SK-N-SH (cell line): ENCODE measurements at regions not wholly inside any gene's neighbourhood (a gene's known extent, or its start where the extent isn't known, plus 50 kb on each side); places are given as distances from the start of the nearest gene placed in this dataset.

Experiments
- CTCF ChIA-PET: fragments of 300-600, 350-600 bp; formaldehyde crosslinking; extraction: SDS; loops from one replicate; lab custom pipeline; 2021; lab: Yijun Ruan, JAX
- POLR2A ChIA-PET: fragments of 350-600 bp; sonication (Branson Sonifier 250); formaldehyde crosslinking; extraction: SDS; loops from one replicate; lab custom pipeline; 2020; ENCODE audit warnings: antibody characterized with exemption, inconsistent platforms; lab: Yijun Ruan, JAX
- DNase-seq: peaks from one replicate; pipeline ENCODE4 v3.0.0; 2012
- H2AFZ ChIP-seq: fragments of 200-600 bp; sonication (generic); 2 replicates; pipeline ENCODE4 v1.8.1; 2016; ENCODE audit warnings: antibody characterized with exemption, mild to moderate bottlenecking, low read depth
- H3F3A ChIP-seq: fragments of 200-600 bp; sonication (generic); replicated peaks from 2 replicates; pipeline ENCODE3; 2016; ENCODE audit warnings: antibody characterized with exemption, mild to moderate bottlenecking; ENCODE audit not compliant: insufficient read depth
- H3K27ac ChIP-seq, 2 experiments: fragments of 200-500 bp in 1 of 2; fragments of 200-600 bp in 1 of 2; sonication (Bioruptor generic) in 1 of 2; sonication (generic), shearing (Covaris generic) in 1 of 2; 2 replicates each; pipeline versions ENCODE4 v1.5.1 to v1.6.1; 2014 to 2016; ENCODE audit warnings: low read depth in 2 of 2, inconsistent platforms in 1 of 2, low read length in 1 of 2, mild to moderate bottlenecking in 1 of 2, mixed read lengths in 1 of 2
- H3K27me3 ChIP-seq: fragments of 200-600 bp; sonication (generic), shearing (Covaris generic); 2 replicates; pipeline ENCODE4 v1.6.1; 2016; ENCODE audit warnings: mixed run types; ENCODE audit not compliant: insufficient read depth
- H3K36me3 ChIP-seq, 2 experiments: fragments of 200-500 bp in 1 of 2; fragments of 200-600 bp in 1 of 2; sonication (Bioruptor generic) in 1 of 2; sonication (generic) in 1 of 2; replicated peaks in 1 of 2; 2 replicates each; pipeline versions ENCODE3 to v1.5.1; 2014 to 2016; ENCODE audit warnings: low read length in 1 of 2, mild to moderate bottlenecking in 1 of 2; ENCODE audit not compliant: insufficient read depth in 2 of 2, control insufficient read depth in 1 of 2
- H3K4me1 ChIP-seq, 2 experiments: fragments of 200-500 bp in 1 of 2; fragments of 200-600 bp in 1 of 2; sonication (Bioruptor generic) in 1 of 2; sonication (generic), shearing (Covaris generic) in 1 of 2; 2 replicates each; pipeline versions ENCODE4 v1.5.1 to v1.6.1; 2014 to 2016; ENCODE audit warnings: low read depth in 1 of 2, low read length in 1 of 2, mixed run types in 1 of 2; ENCODE audit not compliant: insufficient read depth in 2 of 2, control insufficient read depth in 1 of 2
- H3K4me2 ChIP-seq: fragments of 200-600 bp; sonication (generic), shearing (Covaris generic); 2 replicates; pipeline ENCODE4 v1.6.1; 2017; ENCODE audit warnings: mixed run types
- H3K4me3 ChIP-seq, 2 experiments: fragments of 200-500 bp in 1 of 2; fragments of 200-600 bp in 1 of 2; sonication (Bioruptor generic) in 1 of 2; sonication (generic), shearing (Covaris generic) in 1 of 2; 2 replicates each; pipeline versions ENCODE4 v1.5.1 to v1.8.1; 2014 to 2016; ENCODE audit warnings: low read depth in 2 of 2, inconsistent platforms in 1 of 2, low read length in 1 of 2, mild to moderate bottlenecking in 1 of 2, mixed read lengths in 1 of 2, moderate library complexity in 1 of 2
- H3K79me2 ChIP-seq: fragments of 200-600 bp; sonication (generic); 2 replicates; pipeline ENCODE4 v1.8.1; 2017; ENCODE audit warnings: mild to moderate bottlenecking; ENCODE audit not compliant: insufficient read depth
- H3K9ac ChIP-seq: fragments of 200-600 bp; sonication (generic); 2 replicates; pipeline ENCODE4 v1.6.1; 2017; ENCODE audit warnings: mixed run types
- H3K9me2 ChIP-seq: fragments of 200-600 bp; sonication (generic); 2 replicates; pipeline ENCODE4 v1.6.1; 2017; ENCODE audit warnings: mixed run types
- H3K9me3 ChIP-seq: fragments of 200-600 bp; sonication (generic); 2 replicates; pipeline ENCODE4 v1.6.1; 2017; ENCODE audit warnings: mixed run types, mild to moderate bottlenecking, moderate library complexity
- H4K20me1 ChIP-seq: fragments of 200-600 bp; sonication (generic); 2 replicates; pipeline ENCODE4 v1.6.1; 2017; ENCODE audit warnings: mild to moderate bottlenecking, mixed run types; ENCODE audit not compliant: insufficient read depth
- CHD2 ChIP-seq: fragments of 150-350 bp; IDR thresholded peaks from 2 replicates; pipeline ENCODE4 v1.6.1; 2018; ENCODE audit warnings: low read length; ENCODE audit not compliant: partially characterized antibody
- ELF1 ChIP-seq: IDR thresholded peaks from 2 replicates; pipeline ENCODE4 v1.4.0; 2012
- EZH2phosphoT487 ChIP-seq: fragments of 200-600 bp; sonication (generic); IDR thresholded peaks from 2 replicates; pipeline ENCODE4 v1.6.1; 2017; ENCODE audit warnings: low read depth, mixed run types, mild to moderate bottlenecking, antibody characterized with exemption, moderate library complexity, borderline replicate concordance
- FOSL2 ChIP-seq: IDR thresholded peaks from 2 replicates; pipeline ENCODE4 v1.4.0; 2012; ENCODE audit warnings: low read depth, mild to moderate bottlenecking, moderate library complexity, borderline replicate concordance
- FOXM1 ChIP-seq: IDR thresholded peaks from 2 replicates; pipeline ENCODE4 v1.4.0; 2012; ENCODE audit warnings: low read depth, mild to moderate bottlenecking
- MEF2A ChIP-seq: IDR thresholded peaks from 2 replicates; pipeline ENCODE4 v1.4.0; 2012; ENCODE audit warnings: low read depth, borderline replicate concordance
- NRF1 ChIP-seq: IDR thresholded peaks from 2 replicates; pipeline ENCODE4 v1.6.1; 2012; ENCODE audit warnings: low read depth, mild to moderate bottlenecking, low read length
- RXRA ChIP-seq: IDR thresholded peaks from 2 replicates; pipeline ENCODE4 v1.4.0; 2012; ENCODE audit warnings: low read depth, mild to moderate bottlenecking, borderline replicate concordance
- TAF1 ChIP-seq: IDR thresholded peaks from 2 replicates; pipeline ENCODE4 v1.6.1; 2012; ENCODE audit warnings: low read depth, mild to moderate bottlenecking, low read length, moderate library complexity, borderline replicate concordance
- TCF12 ChIP-seq: IDR thresholded peaks from 2 replicates; pipeline ENCODE4 v1.4.0; 2012
- TEAD4 ChIP-seq: IDR thresholded peaks from 2 replicates; pipeline ENCODE4 v1.4.0; 2012; ENCODE audit warnings: mild to moderate bottlenecking, borderline replicate concordance; ENCODE audit not compliant: insufficient read depth
- YY1 ChIP-seq: IDR thresholded peaks from 2 replicates; pipeline ENCODE4 v1.4.0; 2012; ENCODE audit warnings: low read depth, mild to moderate bottlenecking
- WGBS: methylation state at CpG from one replicate; pipeline ENCODE4 v1.1.6; 2017; ENCODE audit warnings: low lambda C conversion rate; 5-methylcytosine and 5-hydroxymethylcytosine counted together
- TF ChIP-seq, protein P1 (sequence below): IDR thresholded peaks from 2 replicates; pipeline ENCODE4 v1.6.1; 2012; ENCODE audit warnings: mild to moderate bottlenecking, low read depth, low read length, moderate library complexity
- TF ChIP-seq, protein P2 (sequence below): fragments of 150-350 bp; IDR thresholded peaks from 2 replicates; pipeline ENCODE4 v1.6.1; 2016; ENCODE audit warnings: mild to moderate bottlenecking, low read depth, low read length
- TF ChIP-seq, protein P3 (sequence below): IDR thresholded peaks from 2 replicates; pipeline ENCODE4; 2012
- TF ChIP-seq, protein P4 (sequence below): IDR thresholded peaks from 2 replicates; pipeline ENCODE4 v1.4.0; 2012; ENCODE audit warnings: low read depth
- TF ChIP-seq, protein P5 (sequence below): IDR thresholded peaks from 2 replicates; pipeline ENCODE4 v1.4.0; 2012; ENCODE audit warnings: low read depth, borderline replicate concordance
- TF ChIP-seq, protein P6 (sequence below): IDR thresholded peaks from 2 replicates; pipeline ENCODE4 v1.4.0; 2012; ENCODE audit warnings: low read depth, borderline replicate concordance

DNA sequence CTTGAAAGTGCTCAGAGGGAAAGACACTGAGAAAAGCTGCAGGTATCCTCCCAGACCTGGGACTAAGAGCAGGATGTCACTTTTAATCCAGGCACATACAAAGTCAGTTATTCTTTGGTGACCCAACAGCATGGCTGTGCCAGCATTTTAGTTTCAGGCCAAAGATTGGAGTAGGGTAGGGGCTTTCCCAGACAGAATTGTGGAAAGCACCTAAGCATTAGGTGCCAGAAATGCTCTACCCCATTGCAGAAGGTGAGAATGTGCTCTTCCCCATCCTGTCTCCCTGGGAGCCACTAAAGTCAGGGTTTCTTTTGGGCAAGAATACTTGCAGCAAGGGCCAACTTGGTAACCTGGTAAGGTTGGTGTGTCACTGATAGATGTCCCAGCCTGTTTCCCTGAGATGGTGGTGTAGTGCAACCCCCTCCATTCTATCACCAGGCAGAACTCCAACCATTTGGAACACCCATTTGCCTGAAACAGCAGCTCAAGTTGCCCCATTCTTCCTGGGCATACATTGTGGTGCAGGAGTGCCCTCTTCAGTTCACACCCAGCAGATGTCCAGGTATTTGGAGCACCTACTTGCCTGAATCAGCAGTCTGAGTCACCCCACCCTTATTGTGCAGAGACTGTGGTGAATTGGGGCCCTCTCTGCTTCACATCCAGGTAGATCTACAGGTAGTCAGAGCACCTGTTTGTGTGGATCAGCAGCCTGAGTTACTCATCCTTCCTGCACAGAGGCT lies 183.5 kb downstream of the ZC4H2 start:
- ChIA-PET CTCF (no interaction called here), POLR2A (no interaction called here)
- Histone ChIP-seq H4K20me1 (no peaks in the 10 kb centered on the region), H3K27ac (no peak overlapping the region), H2AFZ (no peak overlapping the region), H3K9ac (no peak overlapping the region), H3K27me3 (no peaks in the 10 kb centered on the region), H3K4me3 (no peak overlapping the region), H3K36me3 (no peaks in the 10 kb centered on the region), H3K4me2 (no peak overlapping the region), H3K4me1 (no peaks in the 10 kb centered on the region), H3K79me2 (no peaks in the 10 kb centered on the region), H3K9me2 (no peaks in the 10 kb centered on the region), H3K9me3 (no peaks in the 10 kb centered on the region), H3F3A (no peaks in the 10 kb centered on the region)
- TF ChIP-seq CHD2 = no peak
- TF ChIP-seq, protein P1, sequence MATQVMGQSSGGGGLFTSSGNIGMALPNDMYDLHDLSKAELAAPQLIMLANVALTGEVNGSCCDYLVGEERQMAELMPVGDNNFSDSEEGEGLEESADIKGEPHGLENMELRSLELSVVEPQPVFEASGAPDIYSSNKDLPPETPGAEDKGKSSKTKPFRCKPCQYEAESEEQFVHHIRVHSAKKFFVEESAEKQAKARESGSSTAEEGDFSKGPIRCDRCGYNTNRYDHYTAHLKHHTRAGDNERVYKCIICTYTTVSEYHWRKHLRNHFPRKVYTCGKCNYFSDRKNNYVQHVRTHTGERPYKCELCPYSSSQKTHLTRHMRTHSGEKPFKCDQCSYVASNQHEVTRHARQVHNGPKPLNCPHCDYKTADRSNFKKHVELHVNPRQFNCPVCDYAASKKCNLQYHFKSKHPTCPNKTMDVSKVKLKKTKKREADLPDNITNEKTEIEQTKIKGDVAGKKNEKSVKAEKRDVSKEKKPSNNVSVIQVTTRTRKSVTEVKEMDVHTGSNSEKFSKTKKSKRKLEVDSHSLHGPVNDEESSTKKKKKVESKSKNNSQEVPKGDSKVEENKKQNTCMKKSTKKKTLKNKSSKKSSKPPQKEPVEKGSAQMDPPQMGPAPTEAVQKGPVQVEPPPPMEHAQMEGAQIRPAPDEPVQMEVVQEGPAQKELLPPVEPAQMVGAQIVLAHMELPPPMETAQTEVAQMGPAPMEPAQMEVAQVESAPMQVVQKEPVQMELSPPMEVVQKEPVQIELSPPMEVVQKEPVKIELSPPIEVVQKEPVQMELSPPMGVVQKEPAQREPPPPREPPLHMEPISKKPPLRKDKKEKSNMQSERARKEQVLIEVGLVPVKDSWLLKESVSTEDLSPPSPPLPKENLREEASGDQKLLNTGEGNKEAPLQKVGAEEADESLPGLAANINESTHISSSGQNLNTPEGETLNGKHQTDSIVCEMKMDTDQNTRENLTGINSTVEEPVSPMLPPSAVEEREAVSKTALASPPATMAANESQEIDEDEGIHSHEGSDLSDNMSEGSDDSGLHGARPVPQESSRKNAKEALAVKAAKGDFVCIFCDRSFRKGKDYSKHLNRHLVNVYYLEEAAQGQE = no peak
- no peak for DNase-seq

DNA sequence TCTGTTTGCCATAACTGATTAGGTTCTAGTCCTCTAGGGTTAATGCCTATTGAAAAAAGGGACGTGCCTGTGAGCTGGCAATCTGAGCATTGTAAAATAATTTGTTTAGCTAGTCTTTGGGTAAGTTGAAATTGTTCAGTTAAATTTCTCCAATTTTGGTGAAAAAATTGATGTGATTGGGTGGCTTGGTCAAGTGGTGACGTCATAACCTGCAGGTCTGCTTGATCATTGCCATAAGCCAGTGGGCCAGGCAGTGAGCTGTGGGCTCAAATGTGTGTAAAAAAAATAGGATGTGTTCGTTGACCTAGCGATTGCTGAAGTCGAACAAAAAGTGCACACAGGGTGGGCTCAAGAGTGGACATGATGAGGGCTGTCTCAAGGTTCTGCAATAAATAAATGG lies 193.3 kb downstream of the ZC4H2 start:
- Histone ChIP-seq H3K4me1 (no peaks in the 10 kb centered on the region), H3K9ac (no peak overlapping the region), H3K9me2 (no peaks in the 10 kb centered on the region), H2AFZ (no peak overlapping the region), H3F3A (no peaks in the 10 kb centered on the region), H3K79me2 (no peaks in the 10 kb centered on the region), H3K9me3 (no peaks in the 10 kb centered on the region), H3K27ac (no peak overlapping the region), H3K4me3 (no peak overlapping the region), H4K20me1 (no peaks in the 10 kb centered on the region), H3K27me3 (no peaks in the 10 kb centered on the region), H3K4me2 (no peak overlapping the region), H3K36me3 (no peaks in the 10 kb centered on the region)
- 12% methylated on average over 5 of the region's 5 CpGs for WGBS
- ChIA-PET CTCF (no interaction called here), POLR2A (no interaction called here)
- TF ChIP-seq YY1 = no peak
- no peak for TF ChIP-seq TAF1
- TF ChIP-seq TEAD4 = no peak
- TF ChIP-seq, protein P2, sequence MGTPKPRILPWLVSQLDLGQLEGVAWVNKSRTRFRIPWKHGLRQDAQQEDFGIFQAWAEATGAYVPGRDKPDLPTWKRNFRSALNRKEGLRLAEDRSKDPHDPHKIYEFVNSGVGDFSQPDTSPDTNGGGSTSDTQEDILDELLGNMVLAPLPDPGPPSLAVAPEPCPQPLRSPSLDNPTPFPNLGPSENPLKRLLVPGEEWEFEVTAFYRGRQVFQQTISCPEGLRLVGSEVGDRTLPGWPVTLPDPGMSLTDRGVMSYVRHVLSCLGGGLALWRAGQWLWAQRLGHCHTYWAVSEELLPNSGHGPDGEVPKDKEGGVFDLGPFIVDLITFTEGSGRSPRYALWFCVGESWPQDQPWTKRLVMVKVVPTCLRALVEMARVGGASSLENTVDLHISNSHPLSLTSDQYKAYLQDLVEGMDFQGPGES = no peak
- TF ChIP-seq CHD2 = no peak
- TF ChIP-seq, protein P3, sequence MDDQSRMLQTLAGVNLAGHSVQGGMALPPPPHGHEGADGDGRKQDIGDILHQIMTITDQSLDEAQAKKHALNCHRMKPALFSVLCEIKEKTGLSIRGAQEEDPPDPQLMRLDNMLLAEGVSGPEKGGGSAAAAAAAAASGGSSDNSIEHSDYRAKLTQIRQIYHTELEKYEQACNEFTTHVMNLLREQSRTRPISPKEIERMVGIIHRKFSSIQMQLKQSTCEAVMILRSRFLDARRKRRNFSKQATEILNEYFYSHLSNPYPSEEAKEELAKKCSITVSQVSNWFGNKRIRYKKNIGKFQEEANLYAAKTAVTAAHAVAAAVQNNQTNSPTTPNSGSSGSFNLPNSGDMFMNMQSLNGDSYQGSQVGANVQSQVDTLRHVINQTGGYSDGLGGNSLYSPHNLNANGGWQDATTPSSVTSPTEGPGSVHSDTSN = no peak
- TF ChIP-seq MEF2A = no peak
- TF ChIP-seq, protein P4, sequence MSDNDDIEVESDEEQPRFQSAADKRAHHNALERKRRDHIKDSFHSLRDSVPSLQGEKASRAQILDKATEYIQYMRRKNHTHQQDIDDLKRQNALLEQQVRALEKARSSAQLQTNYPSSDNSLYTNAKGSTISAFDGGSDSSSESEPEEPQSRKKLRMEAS = no peak
- no peak for TF ChIP-seq FOSL2
- no peak for TF ChIP-seq FOXM1
- TF ChIP-seq ELF1 = no peak
- TF ChIP-seq, protein P5, sequence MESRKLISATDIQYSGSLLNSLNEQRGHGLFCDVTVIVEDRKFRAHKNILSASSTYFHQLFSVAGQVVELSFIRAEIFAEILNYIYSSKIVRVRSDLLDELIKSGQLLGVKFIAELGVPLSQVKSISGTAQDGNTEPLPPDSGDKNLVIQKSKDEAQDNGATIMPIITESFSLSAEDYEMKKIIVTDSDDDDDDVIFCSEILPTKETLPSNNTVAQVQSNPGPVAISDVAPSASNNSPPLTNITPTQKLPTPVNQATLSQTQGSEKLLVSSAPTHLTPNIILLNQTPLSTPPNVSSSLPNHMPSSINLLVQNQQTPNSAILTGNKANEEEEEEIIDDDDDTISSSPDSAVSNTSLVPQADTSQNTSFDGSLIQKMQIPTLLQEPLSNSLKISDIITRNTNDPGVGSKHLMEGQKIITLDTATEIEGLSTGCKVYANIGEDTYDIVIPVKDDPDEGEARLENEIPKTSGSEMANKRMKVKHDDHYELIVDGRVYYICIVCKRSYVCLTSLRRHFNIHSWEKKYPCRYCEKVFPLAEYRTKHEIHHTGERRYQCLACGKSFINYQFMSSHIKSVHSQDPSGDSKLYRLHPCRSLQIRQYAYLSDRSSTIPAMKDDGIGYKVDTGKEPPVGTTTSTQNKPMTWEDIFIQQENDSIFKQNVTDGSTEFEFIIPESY = no peak
- no peak for TF ChIP-seq TCF12
- TF ChIP-seq RXRA = no peak
- TF ChIP-seq EZH2phosphoT487 = no peak
- TF ChIP-seq, protein P6, sequence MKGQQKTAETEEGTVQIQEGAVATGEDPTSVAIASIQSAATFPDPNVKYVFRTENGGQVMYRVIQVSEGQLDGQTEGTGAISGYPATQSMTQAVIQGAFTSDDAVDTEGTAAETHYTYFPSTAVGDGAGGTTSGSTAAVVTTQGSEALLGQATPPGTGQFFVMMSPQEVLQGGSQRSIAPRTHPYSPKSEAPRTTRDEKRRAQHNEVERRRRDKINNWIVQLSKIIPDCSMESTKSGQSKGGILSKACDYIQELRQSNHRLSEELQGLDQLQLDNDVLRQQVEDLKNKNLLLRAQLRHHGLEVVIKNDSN = no peak
- no peak for TF ChIP-seq NRF1
- no peak for DNase-seq
